Caco-2 (cell line): ENCODE measurements at regions not wholly inside any gene's neighbourhood (a gene's known extent, or its start where the extent isn't known, plus 50 kb on each side); places are given as distances from the start of the nearest gene placed in this dataset.

Experiments used
- BruUV-seq: library from RNA; stranded (reverse); fragments of 400-500 nt; replicated peaks from 2 replicates; lab custom pipeline; 2021; lab: Mats Ljungman, UMichigan
- CTCF ChIA-PET: fragments of 300-600 bp; sonication (Branson Sonifier 250); formaldehyde crosslinking; loops from one replicate; lab custom pipeline; 2022; ENCODE audit warnings: antibody characterized with exemption; lab: Charles Lee
- POLR2A ChIA-PET: fragments of 300-600 bp; sonication (Branson Sonifier 250); formaldehyde crosslinking; loops from one replicate; lab custom pipeline; 2022; ENCODE audit warnings: antibody characterized with exemption; lab: Charles Lee
- DNase-seq, 2 experiments: peaks; one replicate each; pipeline versions ENCODE4 v3.0.0 to v3.0.0-alpha.2; 2020 to 2022
- H3K27me3 ChIP-seq: replicated peaks from 2 replicates; pipeline ENCODE4 v1.6.0; 2011; ENCODE audit warnings: low read length; ENCODE audit not compliant: control insufficient read depth, insufficient read depth
- H3K36me3 ChIP-seq: 2 replicates; pipeline ENCODE4 v1.5.1; 2011; ENCODE audit warnings: low read length; ENCODE audit not compliant: control insufficient read depth, insufficient read depth
- H3K4me1 ChIP-seq: fragments of 250-450 bp; sonication (Bioruptor Pico); 2 replicates; pipeline ENCODE4 v1.5.1; 2020; ENCODE audit warnings: mild to moderate bottlenecking
- H3K4me3 ChIP-seq: 2 replicates; pipeline ENCODE4 v1.5.1; 2011; ENCODE audit warnings: low read depth, mild to moderate bottlenecking, control low read depth, low read length
- H3K9me3 ChIP-seq: fragments of 250-450 bp; sonication (Bioruptor Pico); 2 replicates; pipeline ENCODE4 v1.5.1; 2020; ENCODE audit warnings: mild to moderate bottlenecking, moderate library complexity
- H3K27ac Mint-ChIP-seq: one replicate; pipeline ENCODE4 v1.8.0; 2022; ENCODE audit warnings: mixed read lengths; ENCODE audit not compliant: unreplicated experiment
- H3K27me3 Mint-ChIP-seq: one replicate; pipeline ENCODE4 v1.8.0; 2022; ENCODE audit warnings: mixed read lengths; ENCODE audit not compliant: insufficient read depth, unreplicated experiment
- H3K36me3 Mint-ChIP-seq: one replicate; pipeline ENCODE4 v1.8.0; 2022; ENCODE audit warnings: mild to moderate bottlenecking, mixed read lengths; ENCODE audit not compliant: insufficient read depth, unreplicated experiment
- H3K4me1 Mint-ChIP-seq: one replicate; pipeline ENCODE4 v1.8.0; 2022; ENCODE audit warnings: low read depth, mixed read lengths; ENCODE audit not compliant: unreplicated experiment
- H3K4me3 Mint-ChIP-seq: one replicate; pipeline ENCODE4 v1.8.0; 2022; ENCODE audit warnings: mild to moderate bottlenecking, moderate library complexity, mixed read lengths; ENCODE audit not compliant: unreplicated experiment
- H3K9me3 Mint-ChIP-seq: one replicate; pipeline ENCODE4 v1.8.0; 2022; ENCODE audit warnings: mixed read lengths; ENCODE audit not compliant: unreplicated experiment
- CTCF ChIP-seq, 2 experiments: fragments of 200-600 bp in 1 of 2; IDR thresholded peaks; 1 replicate in 1 of 2; 2 replicates in 1 of 2; pipeline versions ENCODE4 v1.5.1 to v1.8.0; 2011 to 2022; ENCODE audit warnings: antibody characterized with exemption in 1 of 2, control low read depth in 1 of 2, inconsistent platforms in 1 of 2, low read depth in 1 of 2, low read length in 1 of 2, mild to moderate bottlenecking in 1 of 2, moderate library complexity in 1 of 2; ENCODE audit not compliant: insufficient read depth in 1 of 2, severe bottlenecking in 1 of 2, unreplicated experiment in 1 of 2
- intact Hi-C: fragments of 100-400 bp; cut with micrococcal nuclease; formaldehyde crosslinking; loops from one replicate; pipeline ENCODE4 v1.10.0; 2022; ENCODE audit not compliant: unreplicated experiment

DNA sequence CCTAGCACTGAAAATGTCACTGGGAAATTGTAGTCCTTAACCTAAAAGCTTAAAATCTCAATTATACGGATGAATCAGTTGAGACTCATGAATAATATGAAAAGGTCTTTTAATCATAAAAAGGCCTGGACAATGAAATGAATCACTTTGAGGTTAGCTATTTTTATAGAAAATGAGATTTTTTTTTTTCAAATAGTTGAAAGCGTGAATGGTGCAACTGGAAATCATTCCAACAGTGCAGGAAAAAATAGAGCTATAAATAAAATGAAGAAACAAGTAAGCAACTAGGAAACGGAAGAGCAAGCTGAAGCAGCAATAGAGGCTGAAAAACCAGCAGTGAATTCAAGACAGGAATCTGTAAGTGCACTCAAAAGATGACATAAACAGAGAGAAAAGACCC is 142.9 kb downstream of the BACH1 start:
- H3K36me3 ChIP-seq, result no peaks in the 10 kb centered on the region
- no peaks in the 10 kb centered on the region for H3K27me3 ChIP-seq
- intact Hi-C loops, result loop anchor here (5.0 kb wide), 1 partner anchor 59 kb away; no protein-coding TSS in a partner anchor
- H3K4me1 Mint-ChIP-seq, result peaks cover 18% of the 10 kb centered on the region
- POLR2A ChIA-PET, result no interaction called here
- peaks cover 15% of the 10 kb centered on the region for H3K4me1 ChIP-seq
- no peaks in the 10 kb centered on the region for H3K36me3 Mint-ChIP-seq
- H3K27ac Mint-ChIP-seq, result no peak overlapping the region
- no peak overlapping the region for H3K4me3 ChIP-seq
- H3K9me3 Mint-ChIP-seq, result no peaks in the 10 kb centered on the region
- H3K27me3 Mint-ChIP-seq, result no peaks in the 10 kb centered on the region
- CTCF ChIA-PET, result no interaction called here
- peaks cover 4% of the 10 kb centered on the region; the same call in 1 of the 2 replicates for H3K9me3 ChIP-seq
- no TSS peak for BruUV-seq
- TF ChIP-seq CTCF (IDR thresholded peaks at IDR 0.05; ENCODE audit: insufficient read depth in 1 of 2, low read depth in 1 of 2, low read length in 1 of 2, severe bottlenecking in 1 of 2, unreplicated experiment in 1 of 2), result no peak
- H3K4me3 Mint-ChIP-seq, result no peak overlapping the region
- no peak for DNase-seq

GRCh38 chr21:29443411-29444010 is 144.8 kb downstream of the BACH1 start:
- Histone ChIP-seq H3K36me3 (no peaks in the 10 kb centered on the region), H3K4me3 (no peak overlapping the region), H3K27me3 (no peaks in the 10 kb centered on the region), H3K9me3 (peaks cover 8% of the 10 kb centered on the region; the same call in 1 of the 2 replicates), H3K4me1 (peaks cover 15% of the 10 kb centered on the region)
- H3K27ac Mint-ChIP-seq, result no peak overlapping the region
- TF ChIP-seq CTCF (IDR thresholded peaks at IDR 0.05; ENCODE audit: insufficient read depth in 1 of 2, low read depth in 1 of 2, low read length in 1 of 2, severe bottlenecking in 1 of 2, unreplicated experiment in 1 of 2), result no peak
- H3K36me3 Mint-ChIP-seq, result no peaks in the 10 kb centered on the region
- ChIA-PET POLR2A (no interaction called here), CTCF (no interaction called here)
- H3K4me3 Mint-ChIP-seq, result no peak overlapping the region
- intact Hi-C loops, result loop anchor here (5.0 kb wide), 1 partner anchor 61 kb away; no protein-coding TSS in a partner anchor
- H3K4me1 Mint-ChIP-seq, result peaks cover 13% of the 10 kb centered on the region
- BruUV-seq, result no TSS peak
- H3K9me3 Mint-ChIP-seq, result peaks cover 2% of the 10 kb centered on the region
- no peak for DNase-seq
- H3K27me3 Mint-ChIP-seq, result no peaks in the 10 kb centered on the region

DNA sequence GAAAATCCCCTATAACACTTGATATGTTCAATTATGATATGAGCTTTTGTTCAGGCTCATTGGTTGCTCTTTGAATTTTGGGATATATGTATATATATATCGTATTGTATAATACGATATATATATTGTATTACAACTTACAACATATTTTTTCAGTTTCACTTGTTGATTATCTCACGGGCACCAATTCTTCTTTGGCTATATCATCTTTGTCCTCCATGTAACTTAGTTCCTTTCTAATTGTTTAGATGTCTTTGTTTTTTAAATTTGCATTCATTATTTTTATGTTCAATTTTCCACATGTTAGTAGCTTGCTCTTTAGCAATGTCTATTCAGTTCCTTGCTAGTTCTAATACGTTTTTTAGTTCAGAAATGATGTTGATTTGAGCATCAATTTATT is 150.0 kb downstream of the BACH1 start:
- intact Hi-C loops, result no loop called here
- no TSS peak for BruUV-seq
- Histone ChIP-seq H3K4me3 (no peak overlapping the region), H3K4me1 (peaks cover 10% of the 10 kb centered on the region), H3K9me3 (peaks cover 9% of the 10 kb centered on the region; the same call in 1 of the 2 replicates), H3K27me3 (no peaks in the 10 kb centered on the region), H3K36me3 (no peaks in the 10 kb centered on the region)
- H3K4me1 Mint-ChIP-seq, result peaks cover 9% of the 10 kb centered on the region
- DNase-seq, result no peak
- POLR2A ChIA-PET, result no interaction called here
- TF ChIP-seq CTCF (IDR thresholded peaks at IDR 0.05; ENCODE audit: insufficient read depth in 1 of 2, low read depth in 1 of 2, low read length in 1 of 2, severe bottlenecking in 1 of 2, unreplicated experiment in 1 of 2), result no peak
- H3K4me3 Mint-ChIP-seq, result no peak overlapping the region
- no peaks in the 10 kb centered on the region for H3K27me3 Mint-ChIP-seq
- CTCF ChIA-PET, result no interaction called here
- no peak overlapping the region for H3K27ac Mint-ChIP-seq
- no peaks in the 10 kb centered on the region for H3K36me3 Mint-ChIP-seq
- peaks cover 15% of the 10 kb centered on the region for H3K9me3 Mint-ChIP-seq
